ENCODE measurements at regions not wholly inside any gene's neighbourhood (a gene's known extent, or its start where the extent isn't known, plus 50 kb on each side); places are given as distances from the start of the nearest gene placed in this dataset.
"Not testable (repeated sequence)": the region's sequence is repeated elsewhere in the genome, so short reads cannot be mapped to it uniquely, and the experiment has no call there.

- no peak for DNase-seq (ENCODE audit: low read depth)
These were observed 153.5 kb upstream of the STMND1 start for GRCh38 chr6:16948396-16948795.

- no peak for DNase-seq (ENCODE audit: low read depth)
These were observed 154.4 kb upstream of the STMND1 start for GRCh38 chr6:16947375-16948015.

GRCh38 chr6:16944596-16944995 is 157.3 kb upstream of the STMND1 start:
- DNase-seq (ENCODE audit: low read depth): no peak

GRCh38 chr6:16939839-16940238 is 162.0 kb upstream of the STMND1 start:
- DNase-seq (ENCODE audit: low read depth): no peak

- no peak for DNase-seq (ENCODE audit: low read depth)
These were observed 162.5 kb upstream of the STMND1 start for GRCh38 chr6:16939351-16939750.

GRCh38 chr6:16936893-16937292 is 165.0 kb upstream of the STMND1 start:
- DNase-seq (ENCODE audit: low read depth): no peak

- DNase-seq (ENCODE audit: low read depth): no peak
These were observed 167.9 kb upstream of the STMND1 start for GRCh38 chr6:16933961-16934360.

- DNase-seq (ENCODE audit: low read depth): no peak
These were observed 168.3 kb upstream of the STMND1 start for GRCh38 chr6:16933532-16933931.

GRCh38 chr6:16932920-16933319 is 168.9 kb upstream of the STMND1 start:
- no peak for DNase-seq (ENCODE audit: low read depth)

GRCh38 chr6:16931079-16931478 is 169.8 kb upstream of the ATXN1 start:
- not testable (repeated sequence) for DNase-seq (ENCODE audit: low read depth)

- DNase-seq (ENCODE audit: low read depth): no peak
These were observed 169.2 kb upstream of the ATXN1 start for GRCh38 chr6:16930432-16930831.

- DNase-seq (ENCODE audit: low read depth): no peak
These were observed 168.5 kb upstream of the ATXN1 start for GRCh38 chr6:16929809-16930208.

- no peak for DNase-seq (ENCODE audit: low read depth)
These were observed 167.1 kb upstream of the ATXN1 start for GRCh38 chr6:16928387-16928786.

GRCh38 chr6:16927205-16927604 is 165.9 kb upstream of the ATXN1 start:
- DNase-seq (ENCODE audit: low read depth): no peak

- no peak for DNase-seq (ENCODE audit: low read depth)
These were observed 164.2 kb upstream of the ATXN1 start for GRCh38 chr6:16925461-16925860.

- no peak for DNase-seq (ENCODE audit: low read depth)
These were observed 161.0 kb upstream of the ATXN1 start for GRCh38 chr6:16922282-16922681.

GRCh38 chr6:16921399-16922110 is 160.3 kb upstream of the ATXN1 start:
- DNase-seq (ENCODE audit: low read depth): no peak

- DNase-seq (ENCODE audit: low read depth): no peak
These were observed 157.3 kb upstream of the ATXN1 start for GRCh38 chr6:16918586-16918985.

- no peak for DNase-seq (ENCODE audit: low read depth)
These were observed 152.9 kb upstream of the ATXN1 start for GRCh38 chr6:16914184-16914583.

- no peak for DNase-seq (ENCODE audit: low read depth)
These were observed 151.5 kb upstream of the ATXN1 start for GRCh38 chr6:16912756-16913155.

- no peak for DNase-seq (ENCODE audit: low read depth)
These were observed 149.8 kb upstream of the ATXN1 start for GRCh38 chr6:16911088-16911487.

- no peak for DNase-seq (ENCODE audit: low read depth)
These were observed 148.5 kb upstream of the ATXN1 start for GRCh38 chr6:16909658-16910360.

GRCh38 chr6:16907991-16908390 is 146.7 kb upstream of the ATXN1 start:
- DNase-seq (ENCODE audit: low read depth): no peak
